NCI-H69 (cell line): ENCODE measurements at regions not wholly inside any gene's neighbourhood (a gene's known extent, or its start where the extent isn't known, plus 50 kb on each side); places are given as distances from the start of the nearest gene placed in this dataset.
"Not testable (repeated sequence)": the region's sequence is repeated elsewhere in the genome, so short reads cannot be mapped to it uniquely, and the experiment has no call there.

Source experiments
- DNase-seq: peaks from one replicate; lab custom pipeline; 2025; lab: John Stamatoyannopoulos, UW

- not testable (repeated sequence) for DNase-seq
Observed at GRCh38 chr1:121051161-121051790, 132.9 kb downstream of the FAM72B start.

GRCh38 chr1:121052081-121052660, 132.0 kb downstream of the FAM72B start:
- not testable (repeated sequence) for DNase-seq

GRCh38 chr1:121054928-121055327, 129.2 kb downstream of the FAM72B start:
- DNase-seq = not testable (repeated sequence)

- DNase-seq = not testable (repeated sequence)
Observed at GRCh38 chr1:121066925-121067324, 117.2 kb downstream of the FAM72B start.

GRCh38 chr1:121068738-121069499, 115.2 kb downstream of the FAM72B start:
- DNase-seq = not testable (repeated sequence)

GRCh38 chr1:121073852-121074251, 110.3 kb downstream of the FAM72B start:
- not testable (repeated sequence) for DNase-seq

- DNase-seq = not testable (repeated sequence)
Observed at GRCh38 chr1:121075254-121075805, 108.8 kb downstream of the FAM72B start.

- DNase-seq = not testable (repeated sequence)
Observed at GRCh38 chr1:121076674-121077073, 107.5 kb downstream of the FAM72B start.

GRCh38 chr1:121079655-121080054, 104.5 kb downstream of the FAM72B start:
- not testable (repeated sequence) for DNase-seq

- not testable (repeated sequence) for DNase-seq
Observed at GRCh38 chr1:121080197-121080903, 103.8 kb downstream of the FAM72B start.

- DNase-seq = not testable (repeated sequence)
Observed at GRCh38 chr1:121080904-121081264, 103.3 kb downstream of the FAM72B start.

GRCh38 chr1:121081625-121082199, 102.4 kb downstream of the FAM72B start:
- DNase-seq = not testable (repeated sequence)

- DNase-seq = not testable (repeated sequence)
Observed at GRCh38 chr1:121082995-121083394, 101.1 kb downstream of the FAM72B start.

- DNase-seq = not testable (repeated sequence)
Observed at GRCh38 chr1:121086249-121086648, 97.9 kb downstream of the FAM72B start.

- DNase-seq = not testable (repeated sequence)
Observed at GRCh38 chr1:121087221-121087620, 96.9 kb downstream of the FAM72B start.

- not testable (repeated sequence) for DNase-seq
Observed at GRCh38 chr1:121088568-121088967, 95.6 kb downstream of the FAM72B start.

- not testable (repeated sequence) for DNase-seq
Observed at GRCh38 chr1:121092329-121092968, 91.7 kb downstream of the FAM72B start.

- DNase-seq = not testable (repeated sequence)
Observed at GRCh38 chr1:121095014-121095413, 89.1 kb downstream of the FAM72B start.

- DNase-seq = peak; percentile 77
Observed at GRCh38 chr1:121097127-121097866, 86.8 kb downstream of the FAM72B start.

- DNase-seq = peak; percentile 23
Observed at GRCh38 chr1:121097867-121098215, 86.3 kb downstream of the FAM72B start.
